SIG-M5 (cell line): ENCODE measurements at regions not wholly inside any gene's neighbourhood (a gene's known extent, or its start where the extent isn't known, plus 50 kb on each side); places are given as distances from the start of the nearest gene placed in this dataset.

Experiments used
- DNase-seq: peaks from one replicate; lab custom pipeline; 2025; lab: John Stamatoyannopoulos, UW

- no peak for DNase-seq
Measured at GRCh38 chr6:28736121-28736520, 187.7 kb downstream of the TRIM27 start.

- DNase-seq = no peak
Measured at GRCh38 chr6:28737750-28738395, 185.9 kb downstream of the TRIM27 start.

DNA sequence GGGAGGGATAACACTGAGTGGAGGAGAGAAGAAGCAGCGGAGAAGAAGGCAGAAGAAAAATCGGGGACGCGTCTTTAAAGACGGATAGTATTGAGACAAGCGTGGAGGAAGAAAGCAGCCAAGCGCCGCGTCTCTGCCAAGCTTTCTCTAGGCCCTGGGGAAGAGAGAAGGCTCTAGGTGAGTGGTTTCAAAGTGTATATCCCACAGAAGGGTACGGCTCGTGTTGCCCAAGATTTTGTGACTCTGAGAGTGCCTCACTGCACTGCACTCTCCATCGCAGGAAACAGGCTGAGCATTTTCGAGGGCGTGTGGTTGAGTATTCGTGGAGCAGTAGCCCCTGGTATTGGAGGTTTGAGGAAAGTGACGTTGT is 185.4 kb downstream of the TRIM27 start:
- no peak for DNase-seq

DNA sequence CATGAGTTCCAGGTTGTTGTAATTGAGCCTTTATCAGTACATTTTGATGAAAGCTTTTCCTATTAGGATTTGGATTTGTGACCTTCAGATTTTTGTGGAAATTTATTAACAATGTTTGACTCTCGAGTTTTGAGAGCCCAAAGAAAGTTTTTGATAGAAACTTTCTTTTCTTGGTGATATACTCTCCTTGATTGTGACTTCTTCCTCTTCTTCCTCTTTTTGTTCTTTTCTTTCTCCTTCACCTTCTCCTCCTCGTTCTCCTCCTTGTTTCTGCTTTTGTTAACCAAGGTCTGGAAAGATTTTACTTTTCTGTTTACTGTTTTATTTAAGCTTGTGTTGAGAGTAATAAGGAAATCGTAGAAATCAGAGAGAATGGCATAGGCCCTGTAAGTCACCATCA is 182.4 kb downstream of the TRIM27 start:
- no peak for DNase-seq

DNA sequence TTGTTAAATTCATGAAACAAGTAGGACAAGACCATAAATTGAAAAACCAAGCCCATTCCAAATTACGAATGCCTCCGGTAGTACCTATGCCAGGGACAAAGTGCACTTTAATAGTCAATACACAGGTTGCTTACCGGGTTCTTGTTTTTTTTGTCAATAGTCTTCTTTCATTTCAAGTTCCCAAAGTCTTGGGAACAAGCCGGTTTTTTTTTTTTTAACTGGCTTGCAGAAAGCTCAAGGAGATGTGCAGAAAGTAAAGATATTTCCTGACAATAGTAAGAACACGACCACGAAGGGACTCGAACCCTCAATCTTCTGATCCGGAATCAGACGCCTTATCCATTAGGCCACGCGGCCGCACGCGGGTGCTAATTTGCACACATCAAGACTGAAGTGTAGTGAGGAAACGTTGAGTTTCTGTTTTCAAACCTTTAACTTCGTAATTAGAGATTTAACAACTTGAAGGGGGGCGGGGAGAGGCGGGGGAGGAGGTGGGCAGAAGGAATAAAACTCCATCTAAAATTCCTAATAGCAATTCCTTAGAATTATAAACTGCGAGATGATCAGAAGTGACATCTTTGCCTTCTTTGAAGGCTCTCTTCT is 181.0 kb downstream of the TRIM27 start:
- DNase-seq = no peak

DNA sequence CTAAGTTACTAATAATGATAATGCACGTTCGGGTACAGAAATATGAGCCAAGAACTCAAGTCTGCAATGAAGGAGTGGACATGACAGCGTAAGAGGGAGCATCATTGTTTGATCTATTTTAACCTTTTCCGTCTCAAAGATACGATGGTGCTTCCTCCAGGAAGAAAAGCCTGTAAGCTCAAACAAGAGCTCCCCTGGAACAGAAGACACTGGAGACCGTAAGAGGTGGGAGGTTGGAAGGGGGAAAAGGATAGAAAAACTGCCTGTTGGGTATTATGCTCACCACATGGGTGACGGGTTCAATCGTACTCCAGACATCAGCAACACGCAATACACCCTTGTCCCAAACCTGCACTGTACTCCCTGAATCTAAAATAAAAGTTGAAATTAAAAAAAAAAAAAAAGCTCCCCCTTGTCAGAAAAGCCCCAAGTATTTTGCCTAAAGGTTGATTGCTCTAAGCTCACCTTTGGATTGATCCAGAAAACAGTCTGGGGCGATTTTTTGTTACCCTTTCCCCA is 180.5 kb downstream of the TRIM27 start:
- DNase-seq = no peak

DNA sequence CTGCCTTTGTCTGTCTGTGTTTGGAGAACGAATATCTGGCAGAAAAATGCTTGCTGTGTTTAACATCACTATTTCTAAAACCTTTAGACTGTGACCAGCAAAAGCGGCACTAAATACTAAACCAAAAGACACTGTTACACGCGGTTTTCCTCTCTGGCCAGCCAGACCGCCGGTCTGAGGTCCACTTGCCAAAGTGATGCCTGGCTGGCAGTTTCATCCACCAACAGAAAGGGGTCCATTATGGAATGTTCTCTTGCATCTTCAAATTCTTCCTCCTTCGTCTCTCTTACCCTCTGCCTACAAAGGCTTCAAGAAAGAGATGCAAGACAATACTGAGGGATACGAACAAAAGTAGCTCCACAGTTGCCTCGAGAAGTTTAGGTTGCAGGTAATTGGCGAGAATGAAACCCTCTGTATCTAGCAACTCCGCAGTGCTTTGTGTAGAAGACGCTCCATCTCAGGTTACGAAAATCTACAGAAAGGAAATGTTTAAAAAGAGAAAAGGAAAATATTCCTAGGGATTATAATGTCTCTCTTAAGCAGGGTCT is 176.6 kb downstream of the TRIM27 start:
- no peak for DNase-seq

GRCh38 chr6:28747631-28748157 is 176.1 kb downstream of the TRIM27 start:
- DNase-seq = no peak

GRCh38 chr6:28748192-28748591 is 175.6 kb downstream of the TRIM27 start:
- no peak for DNase-seq

- no peak for DNase-seq
Measured at GRCh38 chr6:28750926-28751458, 172.8 kb downstream of the TRIM27 start.

GRCh38 chr6:28751514-28751913 is 172.3 kb downstream of the TRIM27 start:
- DNase-seq = no peak

DNA sequence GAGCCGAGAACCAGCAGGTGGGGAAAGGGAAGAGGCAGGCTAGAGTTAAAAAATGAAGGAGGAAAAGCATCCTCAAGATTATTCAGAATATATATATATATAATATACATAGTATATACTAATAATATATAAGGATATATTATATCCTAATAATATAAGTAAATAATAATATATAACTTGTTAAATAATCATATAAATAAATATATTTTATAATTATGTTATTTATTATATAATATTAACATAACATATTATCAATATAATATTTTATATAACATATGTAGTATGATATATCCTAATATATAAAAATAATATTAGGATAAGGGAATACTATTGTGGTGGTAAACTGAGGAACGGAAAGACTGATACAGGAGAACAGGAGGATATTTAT is 171.8 kb downstream of the TRIM27 start:
- DNase-seq = no peak

GRCh38 chr6:28757429-28758045 is 166.2 kb downstream of the TRIM27 start:
- DNase-seq = no peak

DNA sequence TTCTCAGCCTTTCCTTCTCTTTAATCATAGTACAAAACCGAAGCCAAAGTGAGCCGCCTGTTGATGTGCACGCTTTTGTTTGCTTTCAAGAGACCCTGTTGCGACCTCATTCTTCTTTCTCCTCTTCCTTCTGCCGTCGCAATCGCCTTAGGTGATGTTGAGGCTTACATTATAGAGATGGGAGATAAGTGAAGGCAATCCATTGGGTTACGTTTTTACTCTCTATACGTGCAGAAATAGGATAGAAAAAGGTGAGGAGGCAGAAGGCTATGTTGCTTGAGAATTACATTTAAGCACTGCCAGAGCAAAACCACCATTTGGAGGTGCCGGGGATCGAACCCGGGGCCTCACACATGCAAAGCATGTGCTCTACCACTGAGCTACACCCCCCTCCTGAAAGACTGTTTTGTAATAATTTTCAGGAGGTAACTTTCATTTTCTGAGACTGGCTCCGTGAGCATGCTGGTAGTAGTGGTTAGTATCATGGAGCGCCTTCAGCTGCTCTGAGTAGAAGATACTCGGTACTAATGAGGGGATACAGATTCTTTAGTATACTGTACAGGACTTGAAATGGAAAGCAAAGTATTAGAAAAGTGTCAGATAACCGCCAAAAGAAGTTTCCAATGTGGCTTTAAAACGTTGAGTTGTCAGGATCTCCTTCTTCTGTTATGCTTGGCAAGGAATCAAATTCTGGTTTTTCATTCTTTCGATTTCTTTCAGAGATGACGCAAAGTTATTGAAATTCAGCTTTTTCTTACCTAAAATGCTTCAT is 165.6 kb downstream of the TRIM27 start:
- no peak for DNase-seq

DNA sequence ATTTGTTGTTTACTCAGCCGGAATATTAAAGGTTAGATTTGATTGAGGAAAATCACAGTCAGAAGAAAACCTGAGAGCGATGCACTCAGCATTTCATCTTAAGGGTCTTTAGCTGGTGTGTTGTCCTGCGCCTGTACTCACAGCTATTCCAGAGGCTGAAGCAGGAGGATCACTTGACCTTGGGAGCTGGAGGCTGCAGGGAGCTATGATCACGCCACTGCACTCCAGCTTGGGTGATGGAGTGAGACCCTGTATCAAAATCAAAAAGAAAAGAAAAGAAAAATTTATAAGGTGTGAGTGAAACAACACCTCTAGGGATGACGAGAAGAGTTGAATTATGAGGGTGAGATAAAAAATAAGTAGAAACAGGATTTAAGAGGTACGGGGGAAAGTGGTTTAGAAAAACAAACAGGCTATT is 165.0 kb downstream of the TRIM27 start:
- DNase-seq = no peak

DNA sequence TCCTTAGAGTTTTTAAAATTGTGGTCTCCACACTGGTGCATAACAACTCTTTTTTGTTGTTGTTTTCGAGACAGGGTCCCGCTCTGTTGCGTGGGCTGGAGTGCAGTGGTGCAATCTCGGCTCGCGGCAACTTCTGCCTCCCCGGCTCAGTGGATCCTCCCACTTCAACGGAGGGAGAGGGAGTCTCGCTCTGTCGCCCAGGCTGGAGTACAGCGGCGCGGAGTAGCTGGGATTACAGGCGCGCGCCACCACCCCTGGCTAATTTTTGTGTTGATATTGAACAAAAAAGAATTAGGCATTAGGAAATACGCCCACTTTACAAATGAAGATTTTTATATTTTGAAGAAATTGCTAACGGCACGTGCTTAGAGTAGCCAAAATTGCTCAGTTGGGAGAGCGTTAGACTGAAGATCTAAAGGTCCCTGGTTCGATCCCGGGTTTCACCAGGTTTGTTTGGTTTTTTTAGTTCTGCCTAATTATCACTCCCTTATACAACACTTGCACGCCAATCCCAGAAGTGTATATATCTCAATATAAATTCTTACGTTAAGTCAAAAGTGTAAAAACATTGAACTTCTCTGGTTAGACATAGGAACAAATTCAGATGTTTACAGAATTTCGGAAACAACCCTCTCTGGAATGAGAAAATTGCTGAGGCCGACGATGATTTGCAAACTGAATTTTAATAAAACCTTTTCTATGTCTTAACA is 159.6 kb downstream of the TRIM27 start:
- DNase-seq = no peak

- DNase-seq = no peak
Measured at GRCh38 chr6:28764761-28765282, 159.0 kb downstream of the TRIM27 start.

DNA sequence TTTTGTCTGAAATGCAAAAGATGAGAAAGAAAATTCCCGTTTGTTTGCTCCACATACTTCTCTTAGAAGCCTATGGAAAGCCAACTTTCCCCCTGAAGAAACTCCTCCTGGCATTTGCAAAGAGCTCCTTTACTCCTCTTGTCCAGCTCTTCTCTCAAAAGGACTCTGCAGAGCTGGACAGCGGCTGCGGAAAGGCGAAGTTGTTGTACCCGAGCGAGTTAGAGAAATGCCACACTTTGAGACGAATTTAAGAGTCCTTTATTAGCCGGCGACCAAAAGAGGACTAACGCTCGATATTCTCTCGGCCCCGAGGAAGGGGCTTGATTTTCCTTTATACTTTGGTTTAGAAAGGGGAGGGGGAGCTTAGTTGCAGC is 157.8 kb downstream of the TRIM27 start:
- DNase-seq = no peak

GRCh38 chr6:28766426-28766825 is 157.4 kb downstream of the TRIM27 start:
- no peak for DNase-seq

GRCh38 chr6:28767133-28767532 is 156.7 kb downstream of the TRIM27 start:
- no peak for DNase-seq

DNA sequence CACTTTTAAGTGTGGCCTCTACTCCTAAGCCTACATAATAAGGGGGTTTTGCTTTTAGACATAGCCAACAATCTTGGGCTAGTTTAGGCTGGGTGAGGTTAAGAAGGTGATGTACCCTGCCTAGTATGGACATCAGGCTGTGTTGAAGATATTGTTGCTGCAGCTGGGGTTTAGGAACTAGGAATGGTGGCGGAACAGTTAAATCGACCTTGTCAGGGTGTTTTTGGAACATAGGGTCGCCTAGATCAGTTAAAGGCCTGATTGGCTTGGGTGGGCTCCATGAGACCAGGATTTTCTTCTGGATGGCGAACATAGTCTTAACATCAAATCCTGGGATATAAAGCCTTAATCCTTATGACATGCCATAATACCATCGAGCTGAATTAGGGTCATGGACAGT is 156.1 kb downstream of the TRIM27 start:
- no peak for DNase-seq
